IPS-18c (cell line): ENCODE measurements at regions not wholly inside any gene's neighbourhood (a gene's known extent, or its start where the extent isn't known, plus 50 kb on each side); places are given as distances from the start of the nearest gene placed in this dataset.

Source experiments
- H3K4me3 ChIP-seq: 2 replicates; pipeline ENCODE4 v1.7.0; 2013; ENCODE audit warnings: low read depth, mild to moderate bottlenecking, low read length, moderate library complexity; ENCODE audit not compliant: insufficient read depth
- H3K9me3 ChIP-seq: one replicate; pipeline ENCODE4 v1.6.1; 2013; ENCODE audit warnings: mild to moderate bottlenecking, low read length, moderate library complexity; ENCODE audit not compliant: control insufficient read depth, insufficient read depth

DNA sequence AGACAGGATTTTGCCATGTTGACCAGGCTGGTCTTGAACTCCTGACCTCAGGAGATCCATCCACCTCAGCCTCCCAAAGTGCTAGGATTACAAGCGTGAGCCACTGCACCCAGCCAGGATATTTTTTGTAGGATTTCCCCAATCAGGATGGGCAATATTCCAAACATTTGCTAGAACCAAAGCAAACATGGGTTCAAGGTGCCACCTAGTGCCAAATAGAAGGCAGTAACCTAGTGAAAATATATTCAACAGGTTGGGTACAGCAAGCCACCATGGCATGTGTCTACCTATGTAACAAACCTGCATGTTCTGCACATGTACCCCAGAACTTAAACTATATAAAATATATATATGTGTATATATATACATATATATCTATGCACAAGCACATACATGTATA, 185.9 kb upstream of the CADM2 start:
- Histone ChIP-seq H3K9me3 (no peaks in the 10 kb centered on the region), H3K4me3 (no peak overlapping the region)

DNA sequence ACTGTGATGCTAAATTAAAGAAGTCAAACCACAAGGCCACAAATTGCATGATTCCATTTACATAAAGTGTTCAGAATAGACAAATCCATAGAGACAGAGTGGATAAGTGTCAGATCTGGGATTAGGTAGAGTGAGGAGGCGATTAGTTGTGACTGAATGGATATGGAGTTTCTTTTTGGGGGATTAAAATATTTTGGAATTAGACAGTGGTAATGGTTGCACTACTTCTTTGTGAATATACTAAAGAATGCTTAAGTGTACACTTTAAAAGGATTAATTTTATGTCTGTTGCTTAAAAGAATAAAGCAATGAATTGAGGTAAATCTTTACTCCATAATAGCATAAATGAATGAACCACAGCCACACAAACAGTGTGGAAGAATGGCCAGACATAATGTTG, 175.5 kb upstream of the CADM2 start:
- H3K9me3 ChIP-seq, result no peaks in the 10 kb centered on the region
- no peak overlapping the region for H3K4me3 ChIP-seq

DNA sequence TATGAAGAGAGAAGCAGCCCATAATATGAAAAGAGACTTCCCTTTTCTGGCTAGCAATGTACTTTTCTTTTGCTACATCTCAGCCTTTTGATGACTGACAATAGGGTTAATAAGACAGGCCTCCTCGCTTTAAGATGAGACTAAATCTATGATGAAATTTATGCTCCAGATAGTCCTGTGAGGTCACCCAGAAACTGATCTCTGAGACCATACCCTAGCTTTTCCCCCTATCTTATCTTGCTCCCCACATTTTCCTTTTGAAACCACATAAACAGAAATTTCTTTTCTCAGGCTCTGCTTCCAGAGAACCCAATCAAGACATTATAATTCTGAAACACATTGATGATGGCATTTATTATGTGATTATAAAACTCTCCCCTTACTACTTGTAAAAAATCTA, 168.8 kb upstream of the CADM2 start:
- no peaks in the 10 kb centered on the region for H3K9me3 ChIP-seq
- H3K4me3 ChIP-seq, result no peak overlapping the region

DNA sequence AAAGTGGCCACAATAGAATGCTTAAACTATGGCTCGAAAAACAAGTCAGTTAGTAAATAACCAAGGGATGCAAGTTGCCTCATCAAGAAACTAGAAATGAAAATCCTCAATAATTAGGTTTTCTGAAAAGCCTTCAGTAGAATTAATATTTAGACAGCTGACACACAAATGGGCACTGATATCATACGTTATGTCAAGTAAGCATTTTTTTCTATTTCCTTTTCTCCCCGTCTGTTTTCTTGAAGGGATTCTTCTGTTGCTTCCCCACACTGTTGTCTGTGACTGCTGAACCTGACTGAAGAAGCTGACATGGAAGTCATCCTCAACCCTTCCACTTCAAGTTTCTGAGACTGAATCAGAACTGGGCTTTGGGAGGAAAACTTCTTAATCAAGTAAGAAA, 151.8 kb upstream of the CADM2 start:
- H3K4me3 ChIP-seq, result no peak overlapping the region
- no peaks in the 10 kb centered on the region for H3K9me3 ChIP-seq

DNA sequence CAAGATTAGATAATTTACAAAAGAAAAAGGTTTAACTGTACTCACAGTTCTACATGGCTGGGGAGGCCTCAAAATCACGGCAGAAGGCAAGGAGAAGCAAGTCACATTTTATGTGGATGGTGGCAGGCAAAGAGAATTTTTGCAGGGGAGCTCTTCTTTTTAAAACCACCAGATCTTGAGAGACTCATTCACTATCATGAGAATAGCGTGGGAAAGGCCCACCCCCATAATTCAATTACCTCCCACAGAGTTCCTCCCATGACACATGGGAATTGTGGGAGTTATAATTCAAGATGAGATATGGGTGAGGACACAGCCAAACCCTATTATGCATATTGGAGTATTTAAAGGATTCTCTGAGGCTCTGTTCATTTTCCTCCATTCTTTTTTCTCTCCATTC, 138.7 kb upstream of the CADM2 start:
- Histone ChIP-seq H3K9me3 (no peaks in the 10 kb centered on the region), H3K4me3 (no peak overlapping the region)

DNA sequence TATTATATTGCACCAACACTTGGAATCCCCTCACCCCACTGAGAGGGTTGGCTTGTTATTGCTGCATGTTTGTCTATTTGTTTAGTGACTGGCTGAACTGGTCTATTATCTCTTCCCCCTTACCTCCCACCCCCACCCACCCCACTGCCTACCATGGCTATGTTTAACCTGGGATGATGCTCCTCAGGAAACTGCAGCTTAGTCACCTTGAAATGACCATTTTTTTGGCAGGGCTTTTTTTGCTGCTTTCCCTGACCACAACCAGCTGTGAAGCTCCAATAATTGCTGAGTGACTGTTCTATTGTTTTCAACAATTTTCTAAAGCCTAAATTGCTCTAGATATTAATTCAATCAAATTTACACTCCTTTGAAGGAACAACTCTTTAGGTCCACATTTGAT, 137.9 kb upstream of the CADM2 start:
- no peaks in the 10 kb centered on the region for H3K9me3 ChIP-seq

DNA sequence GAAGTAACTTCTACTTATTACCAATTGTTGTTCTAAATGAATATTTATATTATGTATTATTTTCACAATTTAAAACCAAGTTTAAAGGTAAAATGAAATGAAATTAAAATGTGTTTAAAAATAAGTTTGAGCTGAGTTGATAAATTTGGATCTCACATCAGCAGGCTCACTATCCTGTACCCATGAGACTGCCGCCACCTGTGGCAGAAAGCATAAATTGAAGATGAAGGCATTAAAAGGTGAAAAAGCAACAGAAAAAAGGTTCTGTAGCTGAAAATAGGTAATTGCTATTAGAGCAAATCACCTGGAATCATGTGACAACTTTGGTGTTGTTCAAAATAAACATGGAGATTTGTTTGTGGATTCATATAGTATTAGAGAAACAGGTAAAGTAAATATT, 133.0 kb upstream of the CADM2 start:
- Histone ChIP-seq H3K4me3 (no peak overlapping the region), H3K9me3 (no peaks in the 10 kb centered on the region)

More for the DNA sequence above, 137.9 kb upstream of the CADM2 start:
- H3K4me3 ChIP-seq, result no peak overlapping the region

DNA sequence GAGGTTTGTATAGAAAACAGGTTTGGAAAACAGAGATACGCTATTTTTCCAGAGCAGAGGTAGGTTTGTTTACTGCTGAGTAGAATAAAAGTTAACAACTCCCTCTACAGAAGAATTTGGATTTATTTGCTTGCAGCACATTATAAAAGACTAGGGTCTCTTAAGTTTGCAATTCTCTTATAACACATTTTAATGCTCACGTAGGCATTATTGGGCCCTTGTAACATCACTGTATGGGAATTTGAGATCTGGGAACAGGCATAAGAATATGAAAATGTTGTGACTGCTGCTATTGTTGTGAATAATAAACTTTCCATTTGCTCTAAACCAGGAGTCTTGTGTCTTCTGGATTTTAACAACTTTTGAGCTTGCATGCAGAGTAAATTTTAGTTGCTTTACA, 128.3 kb upstream of the CADM2 start:
- H3K4me3 ChIP-seq, result no peak overlapping the region
- H3K9me3 ChIP-seq, result no peaks in the 10 kb centered on the region

DNA sequence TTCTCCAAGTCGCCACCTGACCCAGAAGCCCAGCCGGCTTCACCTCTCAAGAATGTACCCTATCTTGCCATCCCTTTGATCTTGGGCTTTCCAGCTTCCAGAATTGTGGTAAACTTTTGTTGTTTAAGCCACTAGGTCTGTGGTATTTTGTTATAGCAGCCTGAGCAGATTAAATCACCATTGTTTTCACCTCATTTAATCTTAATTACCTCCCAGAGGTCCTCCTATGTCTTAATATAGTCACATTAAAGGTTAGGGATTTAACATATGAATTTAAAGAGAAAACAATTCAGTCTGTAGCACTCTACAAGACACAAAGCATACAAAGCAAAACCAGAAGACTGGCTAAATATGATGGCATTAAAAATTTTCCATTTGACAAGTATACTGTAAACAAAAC, 123.4 kb upstream of the CADM2 start:
- H3K9me3 ChIP-seq, result no peaks in the 10 kb centered on the region
- no peak overlapping the region for H3K4me3 ChIP-seq

DNA sequence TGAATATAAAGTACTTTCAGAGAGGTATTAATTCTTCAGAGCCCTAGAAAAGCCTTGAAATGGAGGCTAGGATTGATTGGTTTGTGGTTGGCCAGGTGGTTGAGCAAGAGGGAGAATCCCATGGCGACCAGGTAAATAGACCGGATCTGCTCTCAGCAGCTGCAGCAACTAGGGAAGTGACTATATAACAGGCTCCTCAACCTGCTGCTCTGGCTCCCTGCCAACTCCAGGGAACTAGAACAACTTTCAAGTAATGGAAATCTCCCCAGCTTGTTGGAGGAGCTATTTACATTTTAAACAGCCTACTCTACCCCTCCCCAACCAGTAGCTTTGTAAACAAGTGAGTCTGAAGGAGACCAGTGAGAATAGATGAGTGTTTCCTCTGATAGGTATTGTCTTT, 121.8 kb upstream of the CADM2 start:
- H3K4me3 ChIP-seq, result no peak overlapping the region
- no peaks in the 10 kb centered on the region for H3K9me3 ChIP-seq

DNA sequence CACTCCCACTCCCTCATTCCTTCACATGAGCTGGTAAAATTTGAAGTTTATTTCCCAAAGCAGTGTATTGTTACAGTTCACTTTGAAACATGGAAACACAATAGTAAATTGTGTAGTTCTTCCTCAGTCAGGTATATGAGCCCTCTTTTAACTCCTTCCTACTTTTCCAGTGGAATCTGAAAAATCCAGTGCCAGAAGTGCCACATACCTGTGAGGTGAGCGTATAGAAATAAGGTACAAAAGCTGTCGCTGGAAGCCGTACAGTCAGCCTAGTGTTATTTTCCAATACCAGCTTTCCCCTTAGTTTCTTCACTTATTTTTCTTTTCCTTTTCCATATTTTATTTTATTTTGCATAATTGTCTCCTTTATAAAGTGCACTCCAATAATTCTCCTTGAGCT, 81.7 kb upstream of the CADM2 start:
- no peaks in the 10 kb centered on the region for H3K9me3 ChIP-seq

DNA sequence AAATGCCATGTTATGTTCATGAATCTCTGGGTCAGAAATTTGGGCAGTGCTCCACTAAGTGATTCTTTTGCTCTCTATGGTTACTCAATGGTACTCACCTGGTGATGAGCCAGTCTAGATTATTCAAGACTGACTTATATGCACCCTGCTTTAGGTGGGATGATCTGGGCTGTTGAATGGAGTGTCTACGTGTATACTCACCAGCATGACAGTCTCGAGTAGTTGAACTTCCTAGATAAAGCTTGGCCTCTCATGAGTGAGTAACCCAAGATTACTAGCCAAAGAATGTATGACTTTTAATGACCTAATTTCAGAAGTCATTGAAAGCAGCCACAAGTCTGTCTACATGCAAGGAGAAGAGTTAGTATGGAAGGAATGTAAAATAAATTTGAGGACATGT, 77.5 kb upstream of the CADM2 start:
- Histone ChIP-seq H3K4me3 (no peak overlapping the region), H3K9me3 (no peaks in the 10 kb centered on the region)

More for the DNA sequence above, 81.7 kb upstream of the CADM2 start:
- no peak overlapping the region for H3K4me3 ChIP-seq

DNA sequence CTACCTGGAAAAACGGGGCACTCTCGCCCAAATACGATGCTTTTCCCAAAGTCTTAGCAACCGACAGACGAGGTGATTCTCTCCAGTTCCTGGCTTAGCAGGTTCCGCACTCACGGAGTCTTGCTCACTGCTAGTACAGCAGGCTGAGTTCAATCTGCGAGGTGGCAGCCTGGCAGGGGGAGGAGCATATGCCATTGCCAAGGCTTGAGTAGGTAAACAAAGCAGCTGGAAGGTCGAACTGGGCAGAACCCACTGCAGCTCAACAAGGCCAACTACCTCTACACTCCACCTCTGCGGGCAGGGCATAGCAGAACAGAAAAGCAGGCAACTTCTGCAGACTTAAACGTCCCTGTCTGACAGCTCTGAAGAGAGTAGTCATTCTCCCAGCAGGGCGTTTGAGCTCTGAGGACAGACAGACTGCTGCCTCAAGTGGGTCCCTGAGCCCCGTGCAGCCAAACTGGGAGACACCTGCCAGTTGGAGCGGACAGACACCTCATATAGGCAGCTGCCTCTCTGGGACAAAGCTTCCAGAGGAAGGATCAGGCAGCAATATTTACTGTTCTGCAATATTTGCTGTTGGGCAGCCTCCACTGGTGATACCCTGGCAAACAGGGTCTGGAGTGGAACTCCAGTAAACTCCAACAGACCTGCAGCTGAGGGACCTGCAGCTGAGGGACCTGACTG, 73.4 kb upstream of the CADM2 start:
- no peaks in the 10 kb centered on the region for H3K9me3 ChIP-seq
- H3K4me3 ChIP-seq, result no peak overlapping the region

DNA sequence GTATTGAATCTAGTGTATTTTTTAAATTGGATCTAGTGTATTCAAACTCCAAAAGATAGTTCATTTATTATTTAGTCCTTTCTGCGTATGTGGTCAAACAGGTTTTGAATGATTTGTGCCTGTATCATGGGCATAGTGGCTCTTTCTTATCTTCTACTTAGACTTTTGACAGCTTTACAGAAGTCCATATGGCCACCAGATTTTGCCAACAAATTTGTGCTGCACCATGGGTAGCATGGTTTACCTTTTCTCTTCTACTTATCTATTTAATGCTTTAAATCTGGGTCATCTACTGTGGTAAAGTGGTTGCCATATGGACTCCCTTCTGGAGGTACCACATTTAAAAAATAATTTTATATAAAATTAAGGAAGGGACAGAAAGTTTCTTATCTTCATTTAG, 66.9 kb upstream of the CADM2 start:
- Histone ChIP-seq H3K4me3 (no peak overlapping the region), H3K9me3 (no peaks in the 10 kb centered on the region)

DNA sequence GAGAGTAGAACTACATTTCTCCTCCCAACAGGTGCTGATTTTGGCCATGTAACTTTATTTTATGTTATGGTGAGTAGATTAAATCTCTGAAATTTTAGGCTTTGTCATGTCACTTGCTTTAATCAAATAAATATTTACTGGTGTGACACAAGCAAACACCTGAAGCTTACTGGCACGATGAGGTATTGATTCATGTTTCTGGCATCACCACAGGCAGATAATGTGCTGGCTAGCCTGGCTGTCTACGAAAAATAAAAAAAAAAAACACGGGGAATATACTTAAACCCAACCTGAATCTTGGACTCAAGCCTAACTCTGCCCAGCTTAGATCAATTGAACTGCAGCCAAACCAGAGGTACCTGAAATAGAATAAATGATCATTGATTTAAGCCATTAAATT, 65.6 kb upstream of the CADM2 start:
- no peak overlapping the region for H3K4me3 ChIP-seq
- H3K9me3 ChIP-seq, result no peaks in the 10 kb centered on the region

DNA sequence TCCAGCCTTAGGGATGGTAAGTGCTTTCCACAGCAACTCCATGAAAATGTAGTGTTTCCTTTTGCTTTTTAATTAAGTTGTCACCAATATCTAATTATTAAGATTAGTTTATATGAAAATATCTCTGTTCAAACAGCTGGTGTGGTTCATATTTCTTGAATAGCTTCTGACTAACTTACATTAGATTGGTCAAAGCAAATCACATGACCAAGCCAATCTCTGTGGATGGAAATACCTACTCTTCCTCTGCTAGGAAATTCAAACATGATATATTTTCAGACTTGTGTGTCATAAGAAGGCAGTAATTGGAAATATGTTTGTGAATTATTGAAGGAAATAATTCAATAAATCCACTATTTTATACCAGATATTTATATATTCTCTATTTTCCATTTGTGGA, 54.6 kb upstream of the CADM2 start:
- H3K9me3 ChIP-seq, result no peaks in the 10 kb centered on the region

DNA sequence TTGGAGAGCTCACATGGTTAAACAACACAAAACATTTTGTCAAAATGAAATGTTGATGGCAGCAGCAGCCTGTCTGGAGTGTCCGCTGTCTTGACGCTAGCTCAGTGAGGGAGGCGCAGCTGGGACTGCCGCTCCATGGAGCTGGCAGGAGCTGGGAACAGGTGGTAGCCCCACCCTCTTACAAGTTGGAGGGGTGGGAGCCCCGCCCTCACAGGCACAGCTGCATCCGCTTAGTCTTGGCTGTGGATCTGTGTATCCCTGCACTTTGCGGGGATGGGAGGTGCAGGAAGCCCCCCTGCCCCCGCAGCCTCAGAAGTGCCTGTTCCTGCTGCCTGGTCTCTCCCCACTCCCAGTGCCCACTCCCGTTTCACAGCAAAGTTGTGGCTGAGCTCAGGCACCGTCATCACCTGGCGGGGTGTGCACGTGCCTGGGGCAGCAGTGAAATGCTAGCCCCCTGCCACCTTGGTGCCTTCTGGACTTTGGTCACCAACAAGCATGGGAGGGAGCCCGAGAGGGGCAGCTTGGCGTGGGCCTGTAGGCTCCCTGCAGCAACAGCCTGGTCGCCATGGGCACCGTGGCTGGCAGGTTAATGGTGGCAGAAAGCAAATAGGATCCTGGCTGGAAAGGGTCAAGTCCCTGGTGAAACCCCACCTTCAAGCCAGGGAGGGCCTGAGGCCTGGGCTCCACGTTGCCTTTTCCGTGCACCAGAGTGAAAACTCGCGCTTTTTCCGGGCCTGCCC, 53.8 kb upstream of the CADM2 start:
- Histone ChIP-seq H3K9me3 (no peaks in the 10 kb centered on the region), H3K4me3 (no peak overlapping the region)

More for the DNA sequence above, 54.6 kb upstream of the CADM2 start:
- no peak overlapping the region for H3K4me3 ChIP-seq

DNA sequence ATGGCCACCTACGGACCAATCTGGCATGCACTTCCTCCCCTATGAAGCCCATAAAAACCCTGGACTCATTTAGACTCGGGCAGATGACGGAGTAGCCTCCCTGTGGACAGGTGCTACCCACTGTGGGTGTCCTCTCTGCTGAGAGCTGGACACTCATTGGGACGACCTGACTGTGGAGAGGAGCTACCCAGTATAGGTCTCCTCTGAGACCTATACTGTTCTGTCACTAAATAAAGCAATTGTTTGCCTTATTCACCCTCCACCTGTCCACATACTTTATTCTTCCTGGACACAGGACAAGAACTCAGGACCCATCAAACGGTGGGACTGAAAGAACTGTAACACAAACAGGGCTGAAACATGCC, 53.3 kb upstream of the CADM2 start:
- Histone ChIP-seq H3K4me3 (no peak overlapping the region), H3K9me3 (no peaks in the 10 kb centered on the region)

DNA sequence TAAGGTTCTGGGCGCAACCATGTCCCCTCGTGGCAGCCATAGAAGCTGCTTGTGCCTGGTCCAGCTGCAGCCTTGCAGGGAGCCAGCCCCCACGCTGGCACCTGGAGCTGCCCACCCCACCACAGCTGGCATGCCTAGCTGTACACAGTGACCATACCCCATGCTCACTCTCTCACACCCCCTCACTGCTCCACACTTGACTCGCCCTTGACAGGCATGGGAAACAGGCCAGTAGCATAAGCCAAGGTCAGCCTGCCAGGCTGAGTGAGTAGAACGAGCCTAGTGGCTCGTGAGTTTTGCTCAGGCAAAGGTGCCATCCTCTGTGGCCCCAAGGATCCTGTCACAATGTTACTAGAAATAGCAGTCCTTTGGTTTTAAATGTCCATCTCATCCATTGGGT, 52.7 kb upstream of the CADM2 start:
- Histone ChIP-seq H3K9me3 (no peaks in the 10 kb centered on the region), H3K4me3 (no peak overlapping the region)
